SK-N-SH treated with all-trans-retinoic acid at 6 μM for 48 hours (cell line): ENCODE measurements at regions not wholly inside any gene's neighbourhood (a gene's known extent, or its start where the extent isn't known, plus 50 kb on each side); places are given as distances from the start of the nearest gene placed in this dataset.

Experiments
- ATAC-seq: fragments of 200-7000 bp; cut with Tn5 transposase; 3 replicates; pipeline ENCODE4 v1.9.1; 2020; ENCODE audit warnings: mild to moderate bottlenecking, moderate library complexity
- ARNTL ChIP-seq: fragments of 450-650 bp; formaldehyde crosslinking; IDR thresholded peaks from 2 replicates; pipeline ENCODE4 v1.5.0; 2020; ENCODE audit warnings: low read depth, mild to moderate bottlenecking, moderate library complexity, borderline replicate concordance
- BACH2 ChIP-seq: fragments of 250-450 bp; sonication (Bioruptor Pico); IDR thresholded peaks from 2 replicates; pipeline ENCODE4 v1.9.0; 2021; ENCODE audit warnings: mild to moderate bottlenecking, borderline replicate concordance
- CSDC2 ChIP-seq: fragments of 250-450 bp; sonication (Bioruptor Pico); IDR thresholded peaks from 2 replicates; pipeline ENCODE4 v1.5.0; 2020; ENCODE audit warnings: mild to moderate bottlenecking, moderate library complexity
- ESRRG ChIP-seq: fragments of 250-450 bp; sonication (Bioruptor Pico); IDR thresholded peaks from 2 replicates; pipeline ENCODE4 v1.6.1; 2021; ENCODE audit warnings: mild to moderate bottlenecking
- GLIS3 ChIP-seq: fragments of 250-450 bp; sonication (Bioruptor Pico); IDR thresholded peaks from 2 replicates; pipeline ENCODE4 v1.5.0; 2020; ENCODE audit warnings: mild to moderate bottlenecking, moderate library complexity
- ISL1 ChIP-seq: fragments of 250-450 bp; sonication (Bioruptor Pico); IDR thresholded peaks from 2 replicates; pipeline ENCODE4 v2.1.2; 2022; ENCODE audit warnings: mild to moderate bottlenecking, moderate library complexity
- OSR1 ChIP-seq: fragments of 250-450 bp; sonication (Bioruptor Pico); IDR thresholded peaks from 2 replicates; pipeline ENCODE4 v1.8.0; 2022; ENCODE audit warnings: moderate library complexity, mild to moderate bottlenecking, inconsistent platforms
- PATZ1 ChIP-seq: fragments of 250-450 bp; sonication (Bioruptor Pico); IDR thresholded peaks from 2 replicates; pipeline ENCODE4 v1.8.0; 2020; ENCODE audit warnings: mild to moderate bottlenecking, moderate library complexity, borderline replicate concordance
- POU6F1 ChIP-seq: fragments of 250-450 bp; sonication (Bioruptor Pico); IDR thresholded peaks from 2 replicates; pipeline ENCODE4 v1.8.0; 2021; ENCODE audit warnings: low read depth, mild to moderate bottlenecking, moderate library complexity, borderline replicate concordance
- PPARA ChIP-seq: fragments of 250-450 bp; sonication (Bioruptor Pico); IDR thresholded peaks from 2 replicates; pipeline ENCODE4 v1.5.0; 2020; ENCODE audit warnings: mild to moderate bottlenecking, borderline replicate concordance
- RARB ChIP-seq: fragments of 250-450 bp; sonication (Bioruptor Pico); IDR thresholded peaks from 2 replicates; pipeline ENCODE4 v1.8.0; 2021; ENCODE audit warnings: mild to moderate bottlenecking, moderate library complexity
- SNAI2 ChIP-seq: fragments of 250-450 bp; sonication (Bioruptor Pico); IDR thresholded peaks from 2 replicates; pipeline ENCODE4 v1.5.0; 2020; ENCODE audit warnings: mild to moderate bottlenecking, moderate library complexity
- TCF4 ChIP-seq: fragments of 250-450 bp; sonication (Bioruptor Pico); IDR thresholded peaks from 2 replicates; pipeline ENCODE4 v1.8.0; 2021; ENCODE audit warnings: mild to moderate bottlenecking, moderate library complexity, borderline replicate concordance
- TOX ChIP-seq: fragments of 250-450 bp; sonication (Bioruptor Pico); IDR thresholded peaks from 2 replicates; pipeline ENCODE4 v1.8.0; 2021; ENCODE audit warnings: mild to moderate bottlenecking, moderate library complexity, borderline replicate concordance
- TSHZ2 ChIP-seq: fragments of 250-450 bp; sonication (Bioruptor Pico); IDR thresholded peaks from 2 replicates; pipeline ENCODE4 v1.5.0; 2020; ENCODE audit warnings: mild to moderate bottlenecking, moderate library complexity
- ZC3H10 ChIP-seq: fragments of 250-450 bp; sonication (Bioruptor Pico); IDR thresholded peaks from 2 replicates; pipeline ENCODE4 v1.5.1; 2021; ENCODE audit warnings: mild to moderate bottlenecking, moderate library complexity
- ZFP3 ChIP-seq: fragments of 250-450 bp; sonication (Bioruptor Pico); IDR thresholded peaks from 2 replicates; pipeline ENCODE4 v1.5.0; 2020; ENCODE audit warnings: mild to moderate bottlenecking, moderate library complexity
- ZFP30 ChIP-seq: fragments of 450-650 bp; formaldehyde crosslinking; IDR thresholded peaks from 2 replicates; pipeline ENCODE4 v1.5.0; 2022; ENCODE audit warnings: mild to moderate bottlenecking, moderate library complexity
- ZNF565 ChIP-seq: fragments of 450-650 bp; formaldehyde crosslinking; conservative IDR thresholded peaks from 2 replicates; pipeline ENCODE4 v1.5.0; 2020; ENCODE audit warnings: low read depth, mild to moderate bottlenecking, moderate library complexity
- ZNF70 ChIP-seq: fragments of 450-650 bp; formaldehyde crosslinking; IDR thresholded peaks from 2 replicates; pipeline ENCODE4 v1.5.0; 2020; ENCODE audit warnings: mild to moderate bottlenecking, moderate library complexity

- ATAC-seq, result no peak
- TF ChIP-seq OSR1 (no peak), ZNF565 (CRISPR knock-in tag) (no peak), ZFP30 (no peak), POU6F1 (no peak), ARNTL (CRISPR knock-in tag) (no peak), ZNF70 (CRISPR knock-in tag) (no peak), ESRRG (CRISPR knock-in tag) (no peak), SNAI2 (CRISPR knock-in tag) (no peak), TCF4 (CRISPR knock-in tag) (no peak), TSHZ2 (CRISPR knock-in tag) (no peak), ZFP3 (CRISPR knock-in tag) (no peak), CSDC2 (CRISPR knock-in tag) (no peak)
Measured at GRCh38 chr1:209041927-209042326, 541.6 kb upstream of the CAMK1G start.

- TF ChIP-seq TOX (CRISPR knock-in tag), result no peak
- TF ChIP-seq BACH2, result no peak
- no peak for TF ChIP-seq CSDC2 (CRISPR knock-in tag)
- no peak for TF ChIP-seq ZFP30
- no peak for TF ChIP-seq ZNF70 (CRISPR knock-in tag)
- TF ChIP-seq PPARA (CRISPR knock-in tag), result no peak
- TF ChIP-seq TSHZ2 (CRISPR knock-in tag), result no peak
- no peak for TF ChIP-seq ARNTL (CRISPR knock-in tag)
- TF ChIP-seq ZFP3 (CRISPR knock-in tag), result no peak
- TF ChIP-seq POU6F1, result no peak
- no peak for TF ChIP-seq GLIS3 (CRISPR knock-in tag)
- TF ChIP-seq ESRRG (CRISPR knock-in tag), result no peak
- TF ChIP-seq PATZ1 (CRISPR knock-in tag), result no peak
- TF ChIP-seq ZC3H10 (CRISPR knock-in tag), result no peak
- TF ChIP-seq, all 23 proteins: peak for 0
- no peak for ATAC-seq
Measured at GRCh38 chr1:209042413-209042812, 541.1 kb upstream of the CAMK1G start.

- ATAC-seq, result peak; percentile 38; the same call in 2 of the 3 replicates
- TF ChIP-seq SNAI2 (CRISPR knock-in tag) (no peak), BACH2 (no peak), CSDC2 (CRISPR knock-in tag) (no peak), POU6F1 (no peak), ZFP3 (CRISPR knock-in tag) (no peak), ISL1 (no peak), GLIS3 (CRISPR knock-in tag) (no peak), ZFP30 (no peak), ESRRG (CRISPR knock-in tag) (no peak), RARB (CRISPR knock-in tag) (no peak), OSR1 (no peak), ZC3H10 (CRISPR knock-in tag) (no peak), PATZ1 (CRISPR knock-in tag) (no peak), TOX (CRISPR knock-in tag) (no peak)
Measured at GRCh38 chr1:209045331-209046057, 538.0 kb upstream of the CAMK1G start.
